Activated CD8-positive, alpha-beta T cell treated with anti-CD3 and anti-CD28 coated beads, Interleukin-2, amount 10 ng/mL, durations not matched to agents 7 days and 5 days (primary cell): ENCODE measurements at regions not wholly inside any gene's neighbourhood (a gene's known extent, or its start where the extent isn't known, plus 50 kb on each side); places are given as distances from the start of the nearest gene placed in this dataset.
"Not testable (repeated sequence)": the region's sequence is repeated elsewhere in the genome, so short reads cannot be mapped to it uniquely, and the experiment has no call there.

Source experiments
- ATAC-seq: fragments of 150-1000 bp; cut with Tn5 transposase; one replicate; pipeline ENCODE4 v1.10.0; 2021; ENCODE audit warnings: moderate library complexity
- CTCF ChIA-PET: fragments of 350-600 bp; sonication (Branson Sonifier 250); formaldehyde crosslinking; loops from one replicate; lab custom pipeline; 2021; ENCODE audit warnings: antibody characterized with exemption; lab: Charles Lee
- POLR2A ChIA-PET: fragments of 350-600 bp; sonication (Branson Sonifier 250); formaldehyde crosslinking; loops from one replicate; lab custom pipeline; 2021; ENCODE audit warnings: antibody characterized with exemption; lab: Charles Lee
- DNase-seq: peaks from one replicate; pipeline ENCODE4 v3.0.0-alpha.2; 2020
- H3K27ac Mint-ChIP-seq: one replicate; pipeline ENCODE4 v1.8.0; 2021; ENCODE audit warnings: mild to moderate bottlenecking, mixed read lengths
- H3K27me3 Mint-ChIP-seq: one replicate; pipeline ENCODE4 v1.8.0; 2021; ENCODE audit warnings: low read depth, mixed read lengths
- H3K36me3 Mint-ChIP-seq: one replicate; pipeline ENCODE4 v1.8.0; 2021; ENCODE audit warnings: low read depth, mixed read lengths
- H3K4me1 Mint-ChIP-seq: one replicate; pipeline ENCODE4 v1.8.0; 2021; ENCODE audit warnings: low read depth, mixed read lengths
- H3K4me3 Mint-ChIP-seq: one replicate; pipeline ENCODE4 v1.8.0; 2021; ENCODE audit warnings: mild to moderate bottlenecking, mixed read lengths
- H3K9me3 Mint-ChIP-seq: one replicate; pipeline ENCODE4 v1.8.0; 2022; ENCODE audit warnings: mixed read lengths; ENCODE audit not compliant: insufficient read depth

GRCh38 chr16:51254390-51254789 lies 103.3 kb upstream of the SALL1 start:
- POLR2A ChIA-PET, H3K36me3 Mint-ChIP-seq, H3K4me3 Mint-ChIP-seq, DNase-seq, H3K9me3 Mint-ChIP-seq, CTCF ChIA-PET, ATAC-seq, H3K4me1 Mint-ChIP-seq, H3K27ac Mint-ChIP-seq, H3K27me3 Mint-ChIP-seq: not testable (repeated sequence)

GRCh38 chr16:51248217-51248616 lies 97.1 kb upstream of the SALL1 start:
- Mint-ChIP-seq H3K36me3 (no peaks in the 10 kb centered on the region), H3K4me3 (no peak overlapping the region), H3K27ac (no peak overlapping the region), H3K4me1 (no peaks in the 10 kb centered on the region), H3K9me3 (peaks cover 8% of the 10 kb centered on the region), H3K27me3 (no peaks in the 10 kb centered on the region)
- CTCF ChIA-PET = no interaction called here
- POLR2A ChIA-PET = no interaction called here
- no peak for ATAC-seq
- no peak for DNase-seq

GRCh38 chr16:51245658-51245995 lies 94.6 kb upstream of the SALL1 start:
- ChIA-PET CTCF (no interaction called here), POLR2A (no interaction called here)
- Mint-ChIP-seq H3K36me3 (no peaks in the 10 kb centered on the region), H3K9me3 (peaks cover 4% of the 10 kb centered on the region), H3K4me1 (no peaks in the 10 kb centered on the region), H3K4me3 (no peak overlapping the region), H3K27me3 (no peaks in the 10 kb centered on the region), H3K27ac (no peak overlapping the region)
- ATAC-seq (no peak), DNase-seq (no peak)

- H3K4me3 Mint-ChIP-seq = no peak overlapping the region
- CTCF ChIA-PET = no interaction called here
- ATAC-seq (no peak), DNase-seq (no peak)
- H3K36me3 Mint-ChIP-seq = no peaks in the 10 kb centered on the region
- H3K27ac Mint-ChIP-seq = no peak overlapping the region
- no peaks in the 10 kb centered on the region for H3K4me1 Mint-ChIP-seq
- H3K27me3 Mint-ChIP-seq = no peaks in the 10 kb centered on the region
- H3K9me3 Mint-ChIP-seq = peaks cover 4% of the 10 kb centered on the region
- POLR2A ChIA-PET = no interaction called here
Observed at GRCh38 chr16:51244887-51245657, 94.0 kb upstream of the SALL1 start.

GRCh38 chr16:51243936-51244436 lies 92.9 kb upstream of the SALL1 start:
- no peak overlapping the region for H3K27ac Mint-ChIP-seq
- H3K36me3 Mint-ChIP-seq = no peaks in the 10 kb centered on the region
- H3K4me1 Mint-ChIP-seq = no peaks in the 10 kb centered on the region
- ChIA-PET POLR2A (no interaction called here), CTCF (no interaction called here)
- no peak overlapping the region for H3K4me3 Mint-ChIP-seq
- no peaks in the 10 kb centered on the region for H3K27me3 Mint-ChIP-seq
- ATAC-seq (no peak), DNase-seq (no peak)
- peaks cover 4% of the 10 kb centered on the region for H3K9me3 Mint-ChIP-seq

GRCh38 chr16:51242296-51242994 lies 91.4 kb upstream of the SALL1 start:
- H3K4me3 Mint-ChIP-seq = no peak overlapping the region
- ChIA-PET POLR2A (no interaction called here), CTCF (no interaction called here)
- no peaks in the 10 kb centered on the region for H3K27me3 Mint-ChIP-seq
- H3K4me1 Mint-ChIP-seq = no peaks in the 10 kb centered on the region
- peaks cover 4% of the 10 kb centered on the region for H3K9me3 Mint-ChIP-seq
- DNase-seq = no peak
- no peak for ATAC-seq
- no peaks in the 10 kb centered on the region for H3K36me3 Mint-ChIP-seq
- no peak overlapping the region for H3K27ac Mint-ChIP-seq

- Mint-ChIP-seq H3K9me3 (no peaks in the 10 kb centered on the region), H3K4me3 (no peak overlapping the region), H3K36me3 (no peaks in the 10 kb centered on the region), H3K27ac (no peak overlapping the region), H3K4me1 (no peaks in the 10 kb centered on the region), H3K27me3 (no peaks in the 10 kb centered on the region)
- CTCF ChIA-PET = no interaction called here
- DNase-seq = no peak
- POLR2A ChIA-PET = no interaction called here
- ATAC-seq = no peak
Observed at GRCh38 chr16:51239196-51239595, 88.1 kb upstream of the SALL1 start.

GRCh38 chr16:51237861-51238378 lies 86.8 kb upstream of the SALL1 start:
- no peaks in the 10 kb centered on the region for H3K27me3 Mint-ChIP-seq
- no peaks in the 10 kb centered on the region for H3K36me3 Mint-ChIP-seq
- POLR2A ChIA-PET = no interaction called here
- H3K27ac Mint-ChIP-seq = no peak overlapping the region
- H3K4me1 Mint-ChIP-seq = no peaks in the 10 kb centered on the region
- no peaks in the 10 kb centered on the region for H3K9me3 Mint-ChIP-seq
- CTCF ChIA-PET = no interaction called here
- no peak overlapping the region for H3K4me3 Mint-ChIP-seq
- no peak for ATAC-seq
- DNase-seq = no peak

- H3K9me3 Mint-ChIP-seq = no peaks in the 10 kb centered on the region
- H3K36me3 Mint-ChIP-seq = no peaks in the 10 kb centered on the region
- no peak for DNase-seq
- H3K4me1 Mint-ChIP-seq = no peaks in the 10 kb centered on the region
- no peak overlapping the region for H3K27ac Mint-ChIP-seq
- ChIA-PET POLR2A (no interaction called here), CTCF (no interaction called here)
- no peaks in the 10 kb centered on the region for H3K27me3 Mint-ChIP-seq
- H3K4me3 Mint-ChIP-seq = no peak overlapping the region
- no peak for ATAC-seq
Observed at GRCh38 chr16:51237207-51237606, 86.1 kb upstream of the SALL1 start.

GRCh38 chr16:51236583-51236982 lies 85.5 kb upstream of the SALL1 start:
- H3K36me3 Mint-ChIP-seq = no peaks in the 10 kb centered on the region
- H3K27ac Mint-ChIP-seq = no peak overlapping the region
- no peaks in the 10 kb centered on the region for H3K4me1 Mint-ChIP-seq
- ATAC-seq (no peak), DNase-seq (no peak)
- POLR2A ChIA-PET = no interaction called here
- CTCF ChIA-PET = no interaction called here
- H3K4me3 Mint-ChIP-seq = no peak overlapping the region
- H3K27me3 Mint-ChIP-seq = no peaks in the 10 kb centered on the region
- no peaks in the 10 kb centered on the region for H3K9me3 Mint-ChIP-seq

GRCh38 chr16:51231702-51232101 lies 80.6 kb upstream of the SALL1 start:
- H3K4me3 Mint-ChIP-seq = no peak overlapping the region
- H3K27ac Mint-ChIP-seq = no peak overlapping the region
- ChIA-PET POLR2A (no interaction called here), CTCF (no interaction called here)
- H3K4me1 Mint-ChIP-seq = no peaks in the 10 kb centered on the region
- no peaks in the 10 kb centered on the region for H3K27me3 Mint-ChIP-seq
- no peak for ATAC-seq
- H3K36me3 Mint-ChIP-seq = no peaks in the 10 kb centered on the region
- DNase-seq = no peak
- no peaks in the 10 kb centered on the region for H3K9me3 Mint-ChIP-seq

- CTCF ChIA-PET, H3K9me3 Mint-ChIP-seq, POLR2A ChIA-PET, ATAC-seq, H3K4me3 Mint-ChIP-seq, H3K27ac Mint-ChIP-seq, H3K4me1 Mint-ChIP-seq, DNase-seq, H3K27me3 Mint-ChIP-seq, H3K36me3 Mint-ChIP-seq: not testable (repeated sequence)
Observed at GRCh38 chr16:51230035-51230434, 79.0 kb upstream of the SALL1 start.
